Naive B cell (primary cell): ENCODE measurements at regions not wholly inside any gene's neighbourhood (a gene's known extent, or its start where the extent isn't known, plus 50 kb on each side); places are given as distances from the start of the nearest gene placed in this dataset.

Experiments
- ATAC-seq, 2 donors: fragments of 150-1000 bp; cut with Tn5 transposase; 2 replicates each; pipeline ENCODE4 v1.10.0; 2021; ENCODE audit warnings: low read depth in 2 of 2, mild to moderate bottlenecking in 2 of 2, moderate library complexity in 2 of 2
- DNase-seq: peaks from one replicate; pipeline ENCODE4 v3.0.0; 2022
- H3K27ac Mint-ChIP-seq, 6 donors: one replicate each; pipeline ENCODE4 v1.8.0; 2020 to 2022; ENCODE audit warnings: mild to moderate bottlenecking in 6 of 6, mixed read lengths in 6 of 6, moderate library complexity in 5 of 6, inconsistent platforms in 2 of 6
- H3K27me3 Mint-ChIP-seq, 3 donors: one replicate each; pipeline ENCODE4 v1.8.0; 2021 to 2022; ENCODE audit warnings: mixed read lengths in 3 of 3, mild to moderate bottlenecking in 1 of 3
- H3K36me3 Mint-ChIP-seq, 2 donors: one replicate each; pipeline ENCODE4 v1.8.0; 2020 to 2022; ENCODE audit warnings: mixed read lengths in 2 of 2, inconsistent platforms in 1 of 2, mild to moderate bottlenecking in 1 of 2
- H3K4me1 Mint-ChIP-seq, 3 donors: one replicate each; pipeline ENCODE4 v1.8.0; 2020 to 2022; ENCODE audit warnings: mixed read lengths in 3 of 3, inconsistent platforms in 1 of 3, mild to moderate bottlenecking in 1 of 3, moderate library complexity in 1 of 3
- H3K4me3 Mint-ChIP-seq, 8 donors: one replicate each; pipeline ENCODE4 v1.8.0; 2020 to 2022; ENCODE audit warnings: mild to moderate bottlenecking in 8 of 8, mixed read lengths in 8 of 8, moderate library complexity in 8 of 8, inconsistent platforms in 2 of 8
- H3K9me3 Mint-ChIP-seq, 7 donors: one replicate each; pipeline ENCODE4 v1.8.0; 2020 to 2022; ENCODE audit warnings: mixed read lengths in 7 of 7, mild to moderate bottlenecking in 5 of 7, inconsistent platforms in 2 of 7, moderate library complexity in 1 of 7

GRCh38 chr10:10314626-10315025, 703.0 kb upstream of the CELF2 start:
- Mint-ChIP-seq H3K36me3 (no peaks in the 10 kb centered on the region), H3K4me1 (no peaks in the 10 kb centered on the region), H3K9me3 (peaks cover 0 to 5% (median 0%) of the 10 kb centered on the region in 7 donors), H3K27me3 (no peaks in the 10 kb centered on the region), H3K4me3 (no peak overlapping the region), H3K27ac (no peak overlapping the region)
- DNase-seq (no peak), ATAC-seq (no peak)

GRCh38 chr10:10315989-10316388, 701.7 kb upstream of the CELF2 start:
- Mint-ChIP-seq H3K27me3 (no peaks in the 10 kb centered on the region), H3K9me3 (peaks cover 0 to 1% (median 0%) of the 10 kb centered on the region in 7 donors), H3K27ac (no peak overlapping the region), H3K4me1 (no peaks in the 10 kb centered on the region), H3K4me3 (no peak overlapping the region), H3K36me3 (no peaks in the 10 kb centered on the region)
- DNase-seq (no peak), ATAC-seq (no peak)

- Mint-ChIP-seq H3K27ac (no peak overlapping the region), H3K4me3 (no peak overlapping the region), H3K4me1 (no peaks in the 10 kb centered on the region), H3K36me3 (no peaks in the 10 kb centered on the region), H3K9me3 (peaks cover 0 to 5% (median 0%) of the 10 kb centered on the region in 7 donors), H3K27me3 (no peaks in the 10 kb centered on the region)
- DNase-seq (no peak), ATAC-seq (no peak)
These were observed 700.5 kb upstream of the CELF2 start for GRCh38 chr10:10317151-10317550.

- no peak overlapping the region for H3K27ac Mint-ChIP-seq
- no peaks in the 10 kb centered on the region for H3K36me3 Mint-ChIP-seq
- H3K9me3 Mint-ChIP-seq: peaks cover 0 to 5% (median 0%) of the 10 kb centered on the region in 7 donors
- H3K27me3 Mint-ChIP-seq: no peaks in the 10 kb centered on the region
- no peak overlapping the region for H3K4me3 Mint-ChIP-seq
- H3K4me1 Mint-ChIP-seq: no peaks in the 10 kb centered on the region
- ATAC-seq: no peak
- DNase-seq: no peak
These were observed 698.8 kb upstream of the CELF2 start for GRCh38 chr10:10318856-10319255.

- ATAC-seq: no peak
- Mint-ChIP-seq H3K9me3 (peaks cover 0 to 5% (median 0%) of the 10 kb centered on the region in 7 donors), H3K27me3 (no peaks in the 10 kb centered on the region)
These were observed 696.7 kb upstream of the CELF2 start for GRCh38 chr10:10320956-10321355.

GRCh38 chr10:10326116-10326515, 691.6 kb upstream of the CELF2 start:
- Mint-ChIP-seq H3K4me3 (no peak overlapping the region), H3K9me3 (peaks cover 0 to 3% (median 0%) of the 10 kb centered on the region in 7 donors), H3K4me1 (no peaks in the 10 kb centered on the region), H3K36me3 (no peaks in the 10 kb centered on the region), H3K27ac (no peak overlapping the region), H3K27me3 (no peaks in the 10 kb centered on the region)
- no peak for ATAC-seq
- DNase-seq: no peak

More at GRCh38 chr10:10320956-10321355, 696.7 kb upstream of the CELF2 start:
- H3K27ac Mint-ChIP-seq: no peak overlapping the region
- no peak overlapping the region for H3K4me3 Mint-ChIP-seq
- H3K4me1 Mint-ChIP-seq: no peaks in the 10 kb centered on the region
- no peak for DNase-seq
- H3K36me3 Mint-ChIP-seq: no peaks in the 10 kb centered on the region

GRCh38 chr10:10327934-10328333, 689.7 kb upstream of the CELF2 start:
- DNase-seq (no peak), ATAC-seq (no peak)
- Mint-ChIP-seq H3K36me3 (no peaks in the 10 kb centered on the region), H3K27me3 (no peaks in the 10 kb centered on the region), H3K27ac (no peak overlapping the region), H3K4me3 (no peak overlapping the region), H3K4me1 (no peaks in the 10 kb centered on the region), H3K9me3 (peaks cover 0 to 3% (median 0%) of the 10 kb centered on the region in 7 donors)

- Mint-ChIP-seq H3K27me3 (peaks cover 0 to 11% (median 0%) of the 10 kb centered on the region in 3 donors), H3K9me3 (peaks cover 0 to 7% (median 1%) of the 10 kb centered on the region in 7 donors), H3K36me3 (no peaks in the 10 kb centered on the region), H3K4me3 (no peak overlapping the region), H3K27ac (no peak overlapping the region), H3K4me1 (no peaks in the 10 kb centered on the region)
- no peak for DNase-seq
- no peak for ATAC-seq
These were observed 687.3 kb upstream of the CELF2 start for GRCh38 chr10:10330418-10330817.

- no peak for DNase-seq
- Mint-ChIP-seq H3K27me3 (peaks cover 0 to 12% (median 0%) of the 10 kb centered on the region in 3 donors), H3K4me3 (no peak overlapping the region), H3K27ac (no peak overlapping the region), H3K36me3 (no peaks in the 10 kb centered on the region), H3K9me3 (peaks cover 0 to 10% (median 0%) of the 10 kb centered on the region in 7 donors), H3K4me1 (no peaks in the 10 kb centered on the region)
- no peak for ATAC-seq
These were observed 684.9 kb upstream of the CELF2 start for GRCh38 chr10:10332786-10333185.

- Mint-ChIP-seq H3K36me3 (no peaks in the 10 kb centered on the region), H3K4me3 (no peak overlapping the region), H3K4me1 (no peaks in the 10 kb centered on the region), H3K9me3 (peaks cover 0 to 10% (median 0%) of the 10 kb centered on the region in 7 donors), H3K27me3 (peaks cover 0 to 12% (median 0%) of the 10 kb centered on the region in 3 donors), H3K27ac (no peak overlapping the region)
- DNase-seq (no peak), ATAC-seq (no peak)
These were observed 684.0 kb upstream of the CELF2 start for GRCh38 chr10:10333622-10334021.

- no peak overlapping the region for H3K27ac Mint-ChIP-seq
- no peak overlapping the region for H3K4me3 Mint-ChIP-seq
- DNase-seq (no peak), ATAC-seq (no peak)
- peaks cover 0 to 8% (median 3%) of the 10 kb centered on the region in 7 donors for H3K9me3 Mint-ChIP-seq
- no peaks in the 10 kb centered on the region for H3K36me3 Mint-ChIP-seq
- peaks cover 0 to 9% (median 0%) of the 10 kb centered on the region in 3 donors for H3K27me3 Mint-ChIP-seq
- no peaks in the 10 kb centered on the region for H3K4me1 Mint-ChIP-seq
These were observed 679.3 kb upstream of the CELF2 start for GRCh38 chr10:10338339-10338738.

GRCh38 chr10:10346390-10347150, 671.1 kb upstream of the CELF2 start:
- Mint-ChIP-seq H3K9me3 (peaks cover 0 to 16% (median 6%) of the 10 kb centered on the region in 7 donors), H3K27me3 (no peaks in the 10 kb centered on the region), H3K4me1 (no peaks in the 10 kb centered on the region), H3K27ac (no peak overlapping the region), H3K4me3 (no peak overlapping the region), H3K36me3 (no peaks in the 10 kb centered on the region)
- ATAC-seq (no peak), DNase-seq (no peak)

GRCh38 chr10:10350050-10350449, 667.6 kb upstream of the CELF2 start:
- Mint-ChIP-seq H3K27me3 (no peaks in the 10 kb centered on the region), H3K4me1 (no peaks in the 10 kb centered on the region), H3K4me3 (no peak overlapping the region), H3K9me3 (peaks cover 0 to 9% (median 4%) of the 10 kb centered on the region in 7 donors), H3K27ac (no peak overlapping the region), H3K36me3 (no peaks in the 10 kb centered on the region)
- ATAC-seq (no peak), DNase-seq (no peak)

- no peaks in the 10 kb centered on the region for H3K27me3 Mint-ChIP-seq
- H3K4me1 Mint-ChIP-seq: no peaks in the 10 kb centered on the region
These were observed 666.2 kb upstream of the CELF2 start for GRCh38 chr10:10351451-10351850.

More at GRCh38 chr10:10351451-10351850, 666.2 kb upstream of the CELF2 start:
- no peaks in the 10 kb centered on the region for H3K36me3 Mint-ChIP-seq
- no peak overlapping the region for H3K4me3 Mint-ChIP-seq
- DNase-seq (no peak), ATAC-seq (no peak)
- H3K27ac Mint-ChIP-seq: no peak overlapping the region
- H3K9me3 Mint-ChIP-seq: peaks cover 0 to 9% (median 4%) of the 10 kb centered on the region in 7 donors
